A673 (cell line): ENCODE measurements at regions not wholly inside any gene's neighbourhood (a gene's known extent, or its start where the extent isn't known, plus 50 kb on each side); places are given as distances from the start of the nearest gene placed in this dataset.

ENCODE experiments used
- EZH2 ChIP-seq: fragments of 200-600 bp; sonication (generic); IDR thresholded peaks from 2 replicates; pipeline ENCODE4 v1.6.1; 2017; ENCODE audit warnings: borderline replicate concordance, low read depth, mild to moderate bottlenecking, mixed read lengths, antibody characterized with exemption, low read length; ENCODE audit not compliant: poor library complexity, severe bottlenecking
- TF ChIP-seq, protein P1 (sequence below): fragments of 300-800, 200-600 bp; sonication (generic); conservative IDR thresholded peaks from 2 replicates; pipeline ENCODE4 v1.5.1; 2017; ENCODE audit warnings: low read depth, mild to moderate bottlenecking, antibody characterized with exemption, low read length, moderate library complexity, mixed read lengths

DNA sequence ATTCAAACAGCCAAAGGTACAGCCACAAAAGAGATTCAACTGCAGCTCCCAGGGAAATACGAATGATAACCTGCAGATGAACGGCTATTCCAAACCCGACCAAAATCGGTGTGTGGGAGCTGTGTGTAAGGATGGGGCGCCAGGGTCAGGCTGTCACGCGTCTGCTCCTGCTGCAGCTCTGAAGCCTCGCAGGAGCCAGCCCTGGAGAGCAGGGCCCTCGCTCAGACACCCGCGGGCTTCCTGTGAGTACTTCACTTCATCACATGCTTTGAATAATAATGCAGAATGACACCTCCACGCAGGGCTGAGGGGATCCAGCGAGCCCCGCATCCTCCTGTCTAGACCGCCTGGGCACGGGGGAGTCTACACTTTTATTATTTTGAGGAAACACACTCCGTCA lies 307.5 kb upstream of the IRX2 start:
- TF ChIP-seq, protein P1, sequence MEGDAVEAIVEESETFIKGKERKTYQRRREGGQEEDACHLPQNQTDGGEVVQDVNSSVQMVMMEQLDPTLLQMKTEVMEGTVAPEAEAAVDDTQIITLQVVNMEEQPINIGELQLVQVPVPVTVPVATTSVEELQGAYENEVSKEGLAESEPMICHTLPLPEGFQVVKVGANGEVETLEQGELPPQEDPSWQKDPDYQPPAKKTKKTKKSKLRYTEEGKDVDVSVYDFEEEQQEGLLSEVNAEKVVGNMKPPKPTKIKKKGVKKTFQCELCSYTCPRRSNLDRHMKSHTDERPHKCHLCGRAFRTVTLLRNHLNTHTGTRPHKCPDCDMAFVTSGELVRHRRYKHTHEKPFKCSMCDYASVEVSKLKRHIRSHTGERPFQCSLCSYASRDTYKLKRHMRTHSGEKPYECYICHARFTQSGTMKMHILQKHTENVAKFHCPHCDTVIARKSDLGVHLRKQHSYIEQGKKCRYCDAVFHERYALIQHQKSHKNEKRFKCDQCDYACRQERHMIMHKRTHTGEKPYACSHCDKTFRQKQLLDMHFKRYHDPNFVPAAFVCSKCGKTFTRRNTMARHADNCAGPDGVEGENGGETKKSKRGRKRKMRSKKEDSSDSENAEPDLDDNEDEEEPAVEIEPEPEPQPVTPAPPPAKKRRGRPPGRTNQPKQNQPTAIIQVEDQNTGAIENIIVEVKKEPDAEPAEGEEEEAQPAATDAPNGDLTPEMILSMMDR: no peak
- no peak for TF ChIP-seq EZH2
